Caco-2 (cell line): ENCODE measurements at regions not wholly inside any gene's neighbourhood (a gene's known extent, or its start where the extent isn't known, plus 50 kb on each side); places are given as distances from the start of the nearest gene placed in this dataset.

ENCODE experiments used
- BruUV-seq: library from RNA; stranded (reverse); fragments of 400-500 nt; replicated peaks from 2 replicates; lab custom pipeline; 2021; lab: Mats Ljungman, UMichigan
- CTCF ChIA-PET: fragments of 300-600 bp; sonication (Branson Sonifier 250); formaldehyde crosslinking; loops from one replicate; lab custom pipeline; 2022; ENCODE audit warnings: antibody characterized with exemption; lab: Charles Lee
- POLR2A ChIA-PET: fragments of 300-600 bp; sonication (Branson Sonifier 250); formaldehyde crosslinking; loops from one replicate; lab custom pipeline; 2022; ENCODE audit warnings: antibody characterized with exemption; lab: Charles Lee
- DNase-seq, 2 experiments: peaks; one replicate each; pipeline versions ENCODE4 v3.0.0 to v3.0.0-alpha.2; 2020 to 2022
- H3K27me3 ChIP-seq: replicated peaks from 2 replicates; pipeline ENCODE4 v1.6.0; 2011; ENCODE audit warnings: low read length; ENCODE audit not compliant: control insufficient read depth, insufficient read depth
- H3K36me3 ChIP-seq: 2 replicates; pipeline ENCODE4 v1.5.1; 2011; ENCODE audit warnings: low read length; ENCODE audit not compliant: control insufficient read depth, insufficient read depth
- H3K4me1 ChIP-seq: fragments of 250-450 bp; sonication (Bioruptor Pico); 2 replicates; pipeline ENCODE4 v1.5.1; 2020; ENCODE audit warnings: mild to moderate bottlenecking
- H3K4me3 ChIP-seq: 2 replicates; pipeline ENCODE4 v1.5.1; 2011; ENCODE audit warnings: low read depth, mild to moderate bottlenecking, control low read depth, low read length
- H3K9me3 ChIP-seq: fragments of 250-450 bp; sonication (Bioruptor Pico); 2 replicates; pipeline ENCODE4 v1.5.1; 2020; ENCODE audit warnings: mild to moderate bottlenecking, moderate library complexity
- H3K27ac Mint-ChIP-seq: one replicate; pipeline ENCODE4 v1.8.0; 2022; ENCODE audit warnings: mixed read lengths; ENCODE audit not compliant: unreplicated experiment
- H3K27me3 Mint-ChIP-seq: one replicate; pipeline ENCODE4 v1.8.0; 2022; ENCODE audit warnings: mixed read lengths; ENCODE audit not compliant: insufficient read depth, unreplicated experiment
- H3K36me3 Mint-ChIP-seq: one replicate; pipeline ENCODE4 v1.8.0; 2022; ENCODE audit warnings: mild to moderate bottlenecking, mixed read lengths; ENCODE audit not compliant: insufficient read depth, unreplicated experiment
- H3K4me1 Mint-ChIP-seq: one replicate; pipeline ENCODE4 v1.8.0; 2022; ENCODE audit warnings: low read depth, mixed read lengths; ENCODE audit not compliant: unreplicated experiment
- H3K4me3 Mint-ChIP-seq: one replicate; pipeline ENCODE4 v1.8.0; 2022; ENCODE audit warnings: mild to moderate bottlenecking, moderate library complexity, mixed read lengths; ENCODE audit not compliant: unreplicated experiment
- H3K9me3 Mint-ChIP-seq: one replicate; pipeline ENCODE4 v1.8.0; 2022; ENCODE audit warnings: mixed read lengths; ENCODE audit not compliant: unreplicated experiment
- intact Hi-C: fragments of 100-400 bp; cut with micrococcal nuclease; formaldehyde crosslinking; loops from one replicate; pipeline ENCODE4 v1.10.0; 2022; ENCODE audit not compliant: unreplicated experiment
- TF ChIP-seq, protein P1 (sequence below), 2 experiments: fragments of 200-600 bp in 1 of 2; IDR thresholded peaks; 1 replicate in 1 of 2; 2 replicates in 1 of 2; pipeline versions ENCODE4 v1.5.1 to v1.8.0; 2011 to 2022; ENCODE audit warnings: antibody characterized with exemption in 1 of 2, control low read depth in 1 of 2, inconsistent platforms in 1 of 2, low read depth in 1 of 2, low read length in 1 of 2, mild to moderate bottlenecking in 1 of 2, moderate library complexity in 1 of 2; ENCODE audit not compliant: insufficient read depth in 1 of 2, severe bottlenecking in 1 of 2, unreplicated experiment in 1 of 2

DNA sequence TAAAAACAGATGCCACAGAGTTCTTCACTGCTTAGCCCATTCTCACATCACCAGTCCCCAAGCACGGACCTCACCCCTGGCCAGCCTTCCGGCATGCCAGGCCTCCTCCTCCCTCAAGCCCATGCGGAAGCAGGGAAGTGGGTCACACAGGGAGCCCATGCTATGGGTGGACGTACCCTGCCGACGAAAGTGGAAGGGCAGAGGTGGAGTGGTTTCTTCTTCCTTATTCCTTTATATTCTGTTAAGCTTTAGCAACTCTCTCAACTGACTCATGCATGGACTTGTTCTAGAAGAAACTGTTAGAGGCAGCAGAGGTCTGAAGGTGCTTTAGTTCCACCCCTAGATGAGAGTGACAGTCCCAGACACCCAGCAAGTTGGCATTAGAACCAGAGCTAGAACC, 118.6 kb downstream of the LY86 start:
- Mint-ChIP-seq H3K4me3 (no peak overlapping the region), H3K36me3 (no peaks in the 10 kb centered on the region), H3K27ac (no peak overlapping the region), H3K4me1 (peaks cover 6% of the 10 kb centered on the region), H3K27me3 (peaks cover 2% of the 10 kb centered on the region), H3K9me3 (no peaks in the 10 kb centered on the region)
- intact Hi-C loops: no loop called here
- Histone ChIP-seq H3K27me3 (no peaks in the 10 kb centered on the region), H3K4me1 (peaks cover under 1% of the 10 kb centered on the region; the same call in 1 of the 2 replicates), H3K9me3 (no peaks in the 10 kb centered on the region), H3K36me3 (no peaks in the 10 kb centered on the region), H3K4me3 (no peak overlapping the region)
- CTCF ChIA-PET: no interaction called here
- TF ChIP-seq, protein P1, sequence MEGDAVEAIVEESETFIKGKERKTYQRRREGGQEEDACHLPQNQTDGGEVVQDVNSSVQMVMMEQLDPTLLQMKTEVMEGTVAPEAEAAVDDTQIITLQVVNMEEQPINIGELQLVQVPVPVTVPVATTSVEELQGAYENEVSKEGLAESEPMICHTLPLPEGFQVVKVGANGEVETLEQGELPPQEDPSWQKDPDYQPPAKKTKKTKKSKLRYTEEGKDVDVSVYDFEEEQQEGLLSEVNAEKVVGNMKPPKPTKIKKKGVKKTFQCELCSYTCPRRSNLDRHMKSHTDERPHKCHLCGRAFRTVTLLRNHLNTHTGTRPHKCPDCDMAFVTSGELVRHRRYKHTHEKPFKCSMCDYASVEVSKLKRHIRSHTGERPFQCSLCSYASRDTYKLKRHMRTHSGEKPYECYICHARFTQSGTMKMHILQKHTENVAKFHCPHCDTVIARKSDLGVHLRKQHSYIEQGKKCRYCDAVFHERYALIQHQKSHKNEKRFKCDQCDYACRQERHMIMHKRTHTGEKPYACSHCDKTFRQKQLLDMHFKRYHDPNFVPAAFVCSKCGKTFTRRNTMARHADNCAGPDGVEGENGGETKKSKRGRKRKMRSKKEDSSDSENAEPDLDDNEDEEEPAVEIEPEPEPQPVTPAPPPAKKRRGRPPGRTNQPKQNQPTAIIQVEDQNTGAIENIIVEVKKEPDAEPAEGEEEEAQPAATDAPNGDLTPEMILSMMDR (IDR thresholded peaks at IDR 0.05; ENCODE audit: insufficient read depth in 1 of 2, low read depth in 1 of 2, low read length in 1 of 2, severe bottlenecking in 1 of 2, unreplicated experiment in 1 of 2): no peak
- BruUV-seq: no TSS peak
- DNase-seq: no peak
- POLR2A ChIA-PET: no interaction called here

DNA sequence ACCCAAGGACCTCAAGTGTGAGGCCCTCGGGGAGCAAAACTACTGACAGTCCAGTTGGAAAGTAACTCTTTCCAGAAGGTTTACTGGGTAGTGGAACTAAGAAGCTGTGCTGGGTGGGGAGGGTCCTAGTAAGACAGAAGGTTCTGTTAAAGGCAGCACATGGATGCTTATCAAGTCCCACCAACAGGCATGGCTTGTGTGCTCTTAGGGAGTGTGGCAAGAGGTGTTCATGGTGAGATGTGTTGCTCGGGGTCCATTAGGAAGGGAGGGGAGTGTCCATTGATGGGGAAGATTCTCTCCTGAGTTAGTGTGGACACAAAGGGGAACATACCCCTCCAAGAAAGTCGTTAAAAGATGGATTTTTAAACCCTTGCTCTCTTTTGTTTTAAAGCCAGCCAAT, 120.6 kb downstream of the LY86 start:
- POLR2A ChIA-PET: no interaction called here
- Histone ChIP-seq H3K4me1 (peaks cover 10% of the 10 kb centered on the region; the same call in 1 of the 2 replicates), H3K4me3 (no peak overlapping the region), H3K36me3 (no peaks in the 10 kb centered on the region), H3K27me3 (no peaks in the 10 kb centered on the region), H3K9me3 (no peaks in the 10 kb centered on the region)
- intact Hi-C loops: no loop called here
- TF ChIP-seq, protein P1 (IDR thresholded peaks at IDR 0.05; ENCODE audit: insufficient read depth in 1 of 2, low read depth in 1 of 2, low read length in 1 of 2, severe bottlenecking in 1 of 2, unreplicated experiment in 1 of 2): no peak
- Mint-ChIP-seq H3K27me3 (peaks cover 2% of the 10 kb centered on the region), H3K36me3 (no peaks in the 10 kb centered on the region), H3K27ac (no peak overlapping the region), H3K4me1 (peaks cover 10% of the 10 kb centered on the region), H3K4me3 (no peak overlapping the region), H3K9me3 (no peaks in the 10 kb centered on the region)
- no TSS peak for BruUV-seq
- CTCF ChIA-PET: no interaction called here
- no peak for DNase-seq

DNA sequence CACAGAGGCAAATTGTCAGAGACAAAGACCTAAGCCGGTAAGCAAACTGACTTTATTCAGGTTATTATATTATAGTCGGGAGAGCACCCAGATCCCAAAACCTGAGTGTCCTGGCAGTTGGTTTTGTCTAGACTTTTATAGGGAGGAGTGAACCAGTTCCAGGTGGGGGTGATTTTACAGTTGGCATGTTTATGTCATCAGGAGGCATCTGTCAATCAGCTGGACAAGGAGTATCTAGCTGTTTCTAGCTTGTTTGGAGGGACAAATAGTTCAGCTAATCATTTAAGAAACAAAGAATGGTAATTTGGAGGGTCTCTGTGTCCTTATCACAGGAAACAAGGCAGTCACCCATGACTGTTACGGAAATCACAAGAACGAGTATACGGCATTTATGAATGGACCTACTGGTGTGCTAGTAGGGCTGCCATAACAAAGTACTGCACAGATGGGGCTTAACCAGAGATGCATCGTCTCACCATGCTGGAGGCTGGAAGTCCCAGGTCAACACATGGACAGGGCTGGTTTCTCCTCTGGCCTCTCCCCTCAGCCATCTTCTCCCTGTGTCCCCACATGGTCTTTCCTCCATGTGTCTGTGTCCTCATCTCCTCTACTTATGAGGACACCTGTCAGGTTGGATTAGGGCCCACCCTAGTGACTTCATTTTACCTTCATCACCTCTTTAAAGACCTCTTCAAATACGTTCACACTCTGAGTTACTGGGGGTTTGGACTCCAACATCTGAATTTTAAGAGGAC, 122.7 kb downstream of the LY86 start:
- Mint-ChIP-seq H3K27ac (peak overlapping the region; percentile 31), H3K27me3 (peaks cover 2% of the 10 kb centered on the region), H3K4me3 (no peak overlapping the region), H3K36me3 (no peaks in the 10 kb centered on the region), H3K4me1 (peaks cover 10% of the 10 kb centered on the region), H3K9me3 (no peaks in the 10 kb centered on the region)
- BruUV-seq: no TSS peak
- ChIA-PET POLR2A (no interaction called here), CTCF (no interaction called here)
- Histone ChIP-seq H3K4me1 (peaks cover 10% of the 10 kb centered on the region; the same call in 1 of the 2 replicates), H3K9me3 (no peaks in the 10 kb centered on the region), H3K27me3 (no peaks in the 10 kb centered on the region), H3K4me3 (no peak overlapping the region), H3K36me3 (no peaks in the 10 kb centered on the region)
- intact Hi-C loops: no loop called here
- TF ChIP-seq, protein P1 (IDR thresholded peaks at IDR 0.05; ENCODE audit: insufficient read depth in 1 of 2, low read depth in 1 of 2, low read length in 1 of 2, severe bottlenecking in 1 of 2, unreplicated experiment in 1 of 2): no peak
- DNase-seq: no peak
